ENCODE measurements at regions not wholly inside any gene's neighbourhood (a gene's known extent, or its start where the extent isn't known, plus 50 kb on each side); places are given as distances from the start of the nearest gene placed in this dataset.

GRCh38 chr11:69385144-69385820 lies 91.3 kb downstream of the MYEOV start:
- TF ChIP-seq POLR2A (IDR thresholded peaks at IDR 0.05; ENCODE audit: low read depth) (no peak), POLR2AphosphoS5 (IDR thresholded peaks at IDR 0.05) (no peak)

Data from esophagus muscularis mucosa (tissue), 2 donors.